HG03342 (cell line): ENCODE measurements at regions not wholly inside any gene's neighbourhood (a gene's known extent, or its start where the extent isn't known, plus 50 kb on each side); places are given as distances from the start of the nearest gene placed in this dataset.

Experiments
- ATAC-seq: cut with Tn5 transposase; IDR thresholded peaks from one replicate; pipeline ENCODE4 v1.9.1; 2021; ENCODE audit warnings: mild to moderate bottlenecking, moderate library complexity; ENCODE audit not compliant: unreplicated experiment

DNA sequence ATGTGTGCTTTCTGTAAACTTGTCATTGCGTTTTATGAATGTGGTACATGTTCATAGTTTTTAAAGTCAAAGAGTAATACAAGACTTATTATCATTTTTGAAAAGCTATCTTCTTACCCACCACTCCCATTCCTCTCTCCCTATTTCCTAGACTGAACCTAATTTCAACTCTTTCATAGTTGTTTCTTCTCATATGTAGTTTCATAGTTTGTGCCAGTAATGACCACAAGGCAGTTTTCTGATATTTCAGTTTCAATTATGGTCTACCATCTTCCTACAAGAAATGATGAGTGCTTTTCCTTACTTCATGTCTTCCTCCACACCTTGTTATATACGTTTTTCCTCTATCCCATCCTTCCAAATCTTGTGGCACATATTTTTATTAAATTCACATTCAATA, 445.0 kb upstream of the GOLIM4 start:
- no peak for ATAC-seq

DNA sequence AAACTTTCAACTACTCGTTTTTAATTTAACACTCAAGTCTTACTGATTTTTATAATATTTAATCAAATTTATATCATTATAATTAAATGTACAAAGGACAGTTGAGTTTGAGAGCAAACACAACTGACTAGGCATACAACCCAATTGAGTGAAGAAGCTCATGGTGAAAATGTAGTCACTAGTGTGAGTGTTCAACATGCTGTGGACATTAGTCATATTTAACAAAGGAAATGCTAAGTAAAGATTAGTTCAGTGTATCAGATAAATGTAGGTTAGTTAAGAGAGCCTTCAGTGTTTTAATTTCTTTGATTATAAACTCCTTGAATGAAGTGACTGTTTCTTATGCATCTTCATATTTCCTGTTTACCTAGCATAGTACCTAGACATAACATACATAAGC, 444.2 kb upstream of the GOLIM4 start:
- ATAC-seq, result no peak

DNA sequence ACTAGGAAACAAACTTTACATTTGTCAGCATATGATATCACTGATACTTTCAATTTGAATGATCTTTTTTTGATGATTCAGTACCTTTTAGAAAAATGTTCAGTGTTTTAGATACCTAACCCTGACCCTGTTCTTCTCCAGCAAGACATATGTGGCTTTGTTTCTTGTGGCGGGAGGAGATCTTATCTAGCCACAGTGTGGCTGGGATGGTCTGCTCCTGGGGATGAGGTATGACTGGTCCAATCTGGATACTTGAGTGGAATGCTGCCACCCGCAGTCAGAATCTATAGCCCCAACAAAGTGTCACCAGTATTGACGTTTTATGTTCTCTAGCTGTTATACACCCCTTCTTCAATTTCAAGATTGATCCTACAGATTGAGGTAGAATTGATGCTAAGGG, 439.0 kb upstream of the GOLIM4 start:
- ATAC-seq, result no peak

DNA sequence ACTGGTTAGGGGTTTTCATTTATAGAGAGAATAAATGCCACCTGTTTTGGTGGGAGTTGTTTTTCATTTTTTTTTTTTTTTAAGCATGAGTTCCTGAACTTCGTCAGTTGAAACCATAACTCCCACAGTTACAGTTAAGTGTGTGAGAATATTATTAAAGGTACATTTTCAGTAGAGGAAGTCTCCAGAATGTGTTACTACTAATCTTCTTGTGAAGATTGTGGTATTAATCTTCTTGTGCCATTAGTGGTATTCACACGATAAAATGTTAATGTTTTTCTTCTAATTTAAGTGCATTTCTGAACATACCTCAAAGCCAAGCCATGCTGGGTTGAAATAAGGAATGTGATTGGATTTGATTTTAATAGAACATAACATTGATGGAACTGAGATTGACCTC, 437.9 kb upstream of the GOLIM4 start:
- ATAC-seq, result no peak

DNA sequence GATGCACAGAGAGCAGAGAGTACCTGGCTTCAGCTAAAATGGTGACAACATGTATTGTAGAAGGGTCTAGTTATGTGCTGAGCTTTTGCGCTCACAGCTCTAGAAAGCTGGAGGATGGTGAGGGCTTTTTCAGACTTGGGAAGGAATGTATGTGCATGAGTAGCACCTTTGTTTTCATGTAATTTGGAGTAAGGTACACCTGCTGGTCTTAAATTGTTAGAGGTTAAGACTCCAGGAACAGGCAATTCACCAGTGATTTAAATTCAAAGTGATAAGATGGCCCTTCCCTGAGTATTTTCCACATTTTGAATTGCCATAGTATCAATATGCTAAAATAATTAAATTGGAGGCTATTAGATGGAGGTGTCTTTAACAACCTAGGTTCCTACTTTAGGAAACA, 436.4 kb upstream of the GOLIM4 start:
- no peak for ATAC-seq

DNA sequence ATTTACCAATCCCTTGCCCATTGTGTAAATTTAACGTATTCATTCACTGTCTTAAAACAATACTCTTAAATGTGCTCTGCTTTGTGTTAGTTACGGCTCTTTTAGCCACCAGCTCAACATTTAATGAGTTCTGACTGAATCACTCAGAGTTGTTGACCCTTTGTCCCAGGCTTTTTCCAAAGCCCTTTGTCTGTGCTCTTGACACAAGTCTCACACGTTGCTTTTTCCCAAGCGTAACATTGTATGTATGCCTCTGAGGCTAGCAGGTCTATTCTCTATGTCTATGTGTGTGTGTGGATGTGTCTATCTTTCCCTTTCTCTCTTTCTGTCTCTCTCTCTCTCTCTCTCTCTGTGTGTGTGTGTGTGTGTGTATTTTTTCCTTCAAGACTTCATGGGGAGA, 435.4 kb upstream of the GOLIM4 start:
- no peak for ATAC-seq

DNA sequence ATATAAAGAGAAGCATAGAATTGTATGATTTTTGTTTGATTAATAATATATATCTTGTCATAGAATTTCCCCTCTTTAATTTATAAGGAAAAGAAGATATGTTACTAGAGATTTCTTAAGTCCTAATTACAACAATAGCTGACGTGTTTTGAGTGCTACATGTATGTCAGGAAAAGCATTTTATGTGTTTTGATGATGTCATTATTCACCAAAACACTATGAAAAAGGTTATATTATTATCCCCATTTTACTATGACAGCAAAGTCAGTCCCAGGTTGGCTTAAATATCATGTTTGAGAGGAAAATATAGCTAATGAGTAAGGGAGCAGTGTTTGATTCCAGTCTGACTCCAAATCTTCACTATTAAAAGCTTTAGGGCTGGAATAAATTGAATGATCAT, 428.4 kb upstream of the GOLIM4 start:
- ATAC-seq, result no peak

DNA sequence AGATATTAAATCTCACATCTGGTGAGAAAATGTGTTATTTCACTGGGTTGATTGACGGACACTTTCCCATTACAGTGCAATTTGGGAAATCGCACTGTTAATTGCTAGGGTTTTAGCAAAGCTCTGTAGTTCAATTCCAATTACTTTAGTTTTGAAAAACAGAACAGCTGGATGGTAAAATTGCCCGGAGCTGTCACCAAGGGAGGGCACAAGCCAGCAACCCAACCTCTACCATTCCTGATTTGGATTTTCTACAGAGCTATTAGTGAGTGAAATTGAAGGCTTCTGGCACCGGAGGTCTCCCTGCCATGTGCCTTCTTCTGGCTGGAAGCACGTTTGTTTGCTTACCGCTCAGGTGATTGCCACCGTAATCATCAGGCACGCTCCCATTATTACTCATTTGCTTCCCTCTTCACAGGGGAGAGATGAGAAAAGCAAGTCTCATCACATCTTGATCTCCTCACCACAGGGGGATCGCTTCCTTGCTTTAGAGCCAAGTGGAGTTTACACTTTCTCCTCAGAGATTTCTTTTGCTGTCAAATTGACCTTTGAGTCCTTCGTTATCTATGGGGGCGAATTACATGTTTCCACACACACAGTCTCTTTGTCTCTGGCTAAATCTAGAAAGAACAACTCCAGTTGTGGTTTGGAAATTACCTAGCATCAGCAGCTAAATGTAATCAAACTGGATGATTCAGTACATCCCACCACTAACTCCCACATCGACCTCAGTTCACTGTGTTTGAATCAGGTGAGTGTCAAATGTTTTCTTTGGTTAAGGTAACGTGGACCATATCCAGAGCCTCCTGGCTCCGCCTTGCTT, 421.7 kb upstream of the GOLIM4 start:
- peak; percentile 50 for ATAC-seq

DNA sequence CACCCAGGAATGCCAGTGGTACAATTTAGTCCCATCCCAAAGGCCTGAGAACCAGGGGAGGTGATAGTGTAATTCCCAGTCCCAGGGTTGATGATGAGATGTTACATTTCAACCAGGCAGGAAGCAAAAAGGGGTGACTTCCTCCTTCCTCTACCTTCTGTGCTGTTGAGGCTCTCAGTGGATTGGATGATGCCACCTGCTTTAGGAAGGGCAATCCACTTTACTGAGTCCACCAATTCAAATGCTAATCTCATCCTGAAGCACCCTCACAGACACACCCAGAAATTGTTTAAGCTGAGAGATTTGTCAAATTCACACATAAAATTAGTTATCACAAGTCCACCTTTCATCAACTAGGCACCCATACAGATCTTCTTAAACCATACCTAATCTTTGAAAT, 418.5 kb upstream of the GOLIM4 start:
- no peak for ATAC-seq

DNA sequence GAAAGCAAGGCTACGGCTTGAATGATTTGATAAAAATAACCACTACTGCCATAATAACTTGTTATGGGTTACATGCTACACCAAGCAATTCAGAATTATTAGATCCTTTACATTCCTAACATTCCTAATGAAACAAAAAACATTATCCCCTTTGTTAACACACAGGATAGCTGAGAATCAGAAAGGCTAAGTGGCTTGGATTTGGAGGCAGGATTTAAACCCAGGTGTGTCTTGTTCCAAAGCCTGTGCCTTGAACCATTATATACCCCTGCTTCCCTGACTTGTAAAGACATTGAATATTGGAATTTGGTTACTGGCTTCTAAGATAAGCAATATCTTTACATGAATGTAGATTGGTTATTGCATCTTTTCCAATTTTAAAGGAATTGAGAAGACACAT, 417.1 kb upstream of the GOLIM4 start:
- ATAC-seq, result no peak

DNA sequence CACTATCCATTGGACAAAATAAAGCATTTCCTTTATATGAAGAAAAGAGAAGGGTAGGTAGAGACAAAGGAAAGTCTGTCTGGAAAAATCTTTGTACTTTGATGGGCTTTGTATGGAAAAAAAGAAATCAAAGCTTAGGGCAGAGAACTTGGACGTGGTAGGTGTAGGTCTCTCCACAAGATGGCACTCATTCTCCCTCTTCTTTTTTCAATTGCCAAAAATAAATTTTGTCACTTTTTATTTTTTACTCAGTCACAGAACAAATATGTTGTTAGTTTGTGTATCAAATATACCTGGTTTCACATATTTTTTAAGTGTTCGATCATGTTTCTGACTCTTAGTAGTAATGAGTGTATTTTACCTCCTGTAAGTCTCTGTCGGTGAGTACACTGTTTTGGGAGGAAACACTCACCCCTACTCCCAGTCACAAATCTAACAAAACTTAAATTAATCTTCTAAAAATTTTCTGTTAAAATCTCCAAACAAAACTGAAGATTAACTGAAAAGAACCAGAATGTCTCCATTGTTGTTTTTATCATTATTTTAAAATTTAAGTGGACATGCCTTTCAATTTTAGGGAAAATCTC, 415.8 kb upstream of the GOLIM4 start:
- no peak for ATAC-seq

DNA sequence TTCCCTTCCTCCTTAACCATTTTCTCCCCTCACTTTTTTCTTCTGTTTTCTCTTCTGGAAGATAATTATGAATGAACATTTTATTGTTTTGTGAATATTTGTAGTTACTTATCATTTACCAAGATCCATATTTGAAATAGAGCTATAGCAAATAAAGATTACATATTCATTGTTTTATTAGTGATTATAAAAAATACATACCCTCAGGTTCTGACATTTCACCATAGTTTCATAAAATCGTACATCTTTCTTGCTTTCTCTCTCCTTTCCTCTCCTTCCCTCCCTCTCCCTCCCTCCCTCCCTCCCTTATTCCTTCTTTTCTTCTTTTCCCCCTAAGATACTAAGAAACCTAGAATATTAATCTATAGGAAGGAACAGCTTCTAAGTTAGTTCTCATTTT, 410.9 kb upstream of the GOLIM4 start:
- ATAC-seq, result no peak

DNA sequence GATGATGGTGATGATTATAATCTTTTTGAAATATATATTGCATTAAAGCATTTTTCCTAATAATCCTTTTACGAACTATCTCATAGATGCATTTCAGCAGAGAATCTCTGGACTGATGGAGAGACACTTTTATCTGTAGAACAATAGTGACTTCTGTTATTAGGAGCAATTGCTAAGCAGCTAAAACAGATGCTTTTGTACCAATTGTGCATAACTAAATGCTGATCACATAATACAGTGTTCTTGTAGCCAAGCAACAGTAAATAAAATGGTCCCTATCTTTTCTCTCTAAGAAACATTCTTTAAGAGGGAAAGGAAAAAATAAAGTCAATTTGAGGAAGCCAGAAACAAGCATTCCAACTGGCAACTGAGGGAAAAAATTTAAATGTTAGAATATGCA, 405.8 kb upstream of the GOLIM4 start:
- no peak for ATAC-seq

DNA sequence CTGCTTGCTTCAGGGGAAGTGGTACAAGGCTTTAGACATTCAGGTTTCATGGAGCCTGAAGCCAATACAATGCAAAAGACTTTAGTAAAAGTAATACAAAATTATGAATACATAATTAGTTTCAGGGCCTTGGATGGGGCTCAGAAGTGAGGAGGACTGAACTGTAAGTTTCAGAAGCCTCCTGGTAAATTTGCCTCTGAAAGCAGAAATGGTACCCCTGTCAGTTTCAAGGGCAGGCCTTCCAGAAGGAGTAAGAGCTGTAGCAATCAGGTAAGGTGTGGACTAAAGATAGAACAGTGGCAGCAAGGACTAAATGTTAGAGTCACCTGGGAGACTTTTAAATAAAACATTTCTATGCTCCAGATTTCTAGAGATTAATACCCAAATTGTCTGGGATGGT, 402.5 kb upstream of the GOLIM4 start:
- ATAC-seq, result no peak

DNA sequence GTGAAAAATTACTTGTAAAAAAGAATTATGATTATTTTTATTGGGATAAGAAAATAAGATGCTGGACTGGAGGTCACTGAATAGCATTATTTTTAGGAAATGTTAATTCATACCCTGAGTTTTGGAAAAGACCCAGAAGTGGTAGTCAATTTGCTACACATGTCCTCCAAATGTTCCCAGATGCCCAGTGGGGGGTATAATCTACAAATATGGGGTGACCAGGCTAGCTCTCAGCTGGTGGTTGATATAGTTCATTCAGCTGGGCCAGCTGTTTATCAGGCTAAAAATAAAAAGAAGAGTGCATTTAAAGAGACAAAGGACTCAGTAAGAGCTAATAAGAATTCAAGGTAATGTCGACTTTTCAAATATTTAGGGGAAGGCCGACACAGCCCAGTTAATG, 402.0 kb upstream of the GOLIM4 start:
- ATAC-seq, result no peak

DNA sequence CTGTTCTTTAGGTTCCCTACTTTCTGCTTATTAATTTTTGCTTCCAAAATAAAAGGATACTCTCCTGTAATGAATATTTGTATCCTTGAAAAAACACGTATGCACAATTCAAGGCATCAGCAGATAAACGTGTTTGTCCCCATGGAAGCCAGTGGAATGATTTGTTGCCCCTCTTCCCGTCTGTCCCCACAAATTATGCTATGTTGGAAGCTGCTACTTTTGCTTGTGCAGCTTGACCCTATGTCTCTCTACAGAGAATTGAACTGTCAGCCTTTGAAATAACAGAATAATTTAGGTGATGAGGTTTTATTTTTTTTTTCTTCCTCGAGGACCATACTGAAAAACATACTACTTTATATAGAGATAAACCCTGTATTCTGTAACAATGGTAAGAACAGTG, 401.5 kb upstream of the GOLIM4 start:
- ATAC-seq, result no peak

DNA sequence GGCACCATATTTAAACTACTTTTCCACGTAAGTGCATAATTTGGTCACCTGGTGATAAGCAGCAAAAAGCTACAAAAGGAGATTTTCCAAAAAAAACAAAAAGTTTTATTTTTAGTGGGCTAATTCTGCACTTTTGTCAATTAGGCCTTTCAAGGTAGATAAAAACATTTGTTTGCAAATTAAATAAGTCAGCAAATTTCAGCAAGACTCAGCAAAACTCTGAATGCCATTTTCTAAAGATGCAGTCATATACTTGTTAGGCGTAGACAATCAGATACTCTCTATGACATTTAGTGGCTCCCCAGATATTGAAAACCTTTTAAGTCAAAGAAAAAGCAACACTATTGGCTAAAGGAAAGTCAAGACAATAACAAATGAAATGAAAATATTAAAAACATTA, 400.2 kb upstream of the GOLIM4 start:
- no peak for ATAC-seq

DNA sequence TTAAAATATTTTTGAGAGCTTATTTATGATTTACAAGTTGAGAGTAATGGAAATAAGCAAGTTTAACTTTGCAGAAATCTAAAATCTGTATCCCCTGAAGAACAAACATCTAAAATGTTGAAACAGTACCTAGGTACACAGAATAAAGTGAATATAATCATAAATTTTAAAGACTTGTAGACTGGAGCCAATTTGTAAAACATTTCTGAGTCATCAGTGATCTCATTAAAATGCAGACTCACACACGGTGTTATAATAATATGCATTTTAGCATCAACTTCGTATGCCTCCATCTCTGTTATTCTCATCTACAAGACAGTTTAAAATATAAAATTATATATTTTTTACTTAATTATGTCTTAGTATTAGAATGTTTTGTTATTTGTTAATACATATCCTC, 399.5 kb upstream of the GOLIM4 start:
- no peak for ATAC-seq

DNA sequence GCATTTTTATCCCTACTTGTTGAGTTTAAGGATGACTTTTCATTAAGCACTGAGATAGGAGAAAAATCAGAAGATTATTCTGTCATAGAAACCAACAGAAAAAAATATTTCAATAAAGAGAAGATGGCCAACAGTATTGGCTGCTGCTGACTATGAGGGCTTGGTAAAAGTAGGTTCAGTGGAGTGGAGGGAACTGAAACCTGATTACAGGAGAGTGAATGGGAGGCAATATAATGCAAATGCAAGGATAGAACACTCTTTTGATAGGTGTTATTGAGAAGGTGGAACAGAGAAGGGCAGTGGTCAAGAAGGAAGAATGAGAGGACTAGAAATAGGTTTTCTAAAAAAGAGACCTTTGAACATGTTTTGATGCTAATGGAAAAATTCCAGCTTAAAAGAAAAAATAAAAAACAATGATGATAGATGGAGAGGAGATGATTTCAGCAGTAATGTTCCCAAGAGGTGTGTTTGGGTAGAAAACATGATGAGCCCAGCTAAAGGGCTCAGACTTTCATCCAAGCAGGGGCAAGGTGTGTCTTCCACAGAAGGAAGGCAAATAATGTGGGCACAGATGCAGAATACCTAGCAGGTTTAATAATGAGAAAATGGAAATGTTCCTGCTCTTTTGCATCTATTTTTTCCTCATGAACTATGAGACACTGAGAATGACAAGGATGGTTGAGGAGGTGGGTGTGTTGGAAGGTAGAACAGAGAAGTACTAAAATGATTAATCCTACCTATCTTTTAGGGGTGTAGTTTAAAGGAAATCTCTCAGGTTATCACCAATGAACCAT, 397.9 kb upstream of the GOLIM4 start:
- ATAC-seq, result no peak

DNA sequence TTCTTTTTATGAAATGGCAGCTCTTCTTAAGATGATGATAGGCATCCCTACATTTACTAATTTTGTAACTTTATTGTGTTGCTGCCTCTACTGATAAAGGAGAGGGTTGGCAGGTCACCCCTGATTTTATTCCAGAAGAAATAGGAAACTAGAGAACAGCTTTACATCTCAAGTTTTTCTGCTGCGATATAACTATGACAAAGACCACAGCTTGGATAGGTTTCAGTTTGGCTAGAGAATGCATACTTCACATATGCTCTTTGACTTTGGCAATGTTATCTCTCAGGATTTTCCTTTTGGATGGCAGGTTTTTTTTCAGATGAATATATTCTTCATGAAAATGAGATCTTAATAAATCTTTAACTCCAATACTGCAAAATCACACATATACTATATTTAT, 395.3 kb upstream of the GOLIM4 start:
- ATAC-seq, result no peak

DNA sequence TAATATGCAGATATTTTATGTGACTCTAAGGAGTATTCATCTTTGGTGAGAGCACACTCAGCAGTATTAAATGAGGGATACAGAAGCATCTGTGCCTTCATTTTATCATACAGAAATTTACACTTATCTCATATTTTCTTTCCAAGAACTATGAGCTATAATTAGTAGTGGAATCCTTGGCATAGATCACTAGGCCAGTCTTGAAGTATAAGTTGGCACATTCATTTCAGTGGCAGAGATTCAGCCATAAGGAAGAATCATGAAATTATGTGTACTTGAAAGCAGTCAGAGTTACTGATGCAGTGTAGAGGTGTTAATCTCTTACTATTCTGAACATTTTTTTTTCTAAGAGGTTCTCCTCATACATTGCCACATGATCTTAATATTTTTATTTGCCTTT, 393.6 kb upstream of the GOLIM4 start:
- ATAC-seq, result no peak

DNA sequence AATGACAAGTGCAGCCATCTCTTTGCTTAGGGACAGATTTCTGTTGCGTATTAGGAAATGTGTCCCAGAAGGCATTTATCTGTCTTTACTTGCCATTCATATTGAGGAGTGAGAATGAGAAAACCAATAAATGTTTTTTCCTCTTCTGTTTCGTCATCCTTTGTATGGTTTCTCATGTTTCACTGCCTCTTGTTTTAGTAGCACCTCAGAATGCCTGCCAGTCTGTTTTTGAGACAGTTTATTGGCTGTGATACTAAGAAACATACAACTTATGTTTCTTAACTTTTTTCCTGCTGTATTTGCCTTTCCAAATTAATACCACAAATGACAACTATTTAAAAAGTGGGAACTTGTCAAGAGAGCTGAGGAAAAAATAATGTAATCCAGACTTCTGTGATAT, 390.2 kb upstream of the GOLIM4 start:
- no peak for ATAC-seq
